RWPE1 (cell line): ENCODE measurements at regions not wholly inside any gene's neighbourhood (a gene's known extent, or its start where the extent isn't known, plus 50 kb on each side); places are given as distances from the start of the nearest gene placed in this dataset.

Source experiments
- CTCF ChIA-PET: fragments of 350-600 bp; sonication (Branson Sonifier 250); formaldehyde crosslinking; extraction: SDS; loops from one replicate; lab custom pipeline; 2021; lab: Yijun Ruan, JAX
- POLR2A ChIA-PET: fragments of 400-600 bp; formaldehyde crosslinking; extraction: SDS; loops from one replicate; lab custom pipeline; 2020; ENCODE audit warnings: antibody characterized with exemption; ENCODE audit not compliant: low non-redundant PET; lab: Yijun Ruan, JAX
- DNase-seq: peaks from one replicate; pipeline ENCODE4 v3.0.0; 2012; ENCODE audit warnings: low spot score
- H3K27ac ChIP-seq: fragments of 450-650 bp; 2 replicates; pipeline ENCODE4 v1.5.1; 2017
- TF ChIP-seq, protein P1 (sequence below): fragments of 450-650 bp; conservative IDR thresholded peaks from 2 replicates; pipeline ENCODE4 v1.5.1; 2017; ENCODE audit warnings: low read depth, mild to moderate bottlenecking

GRCh38 chr4:31417040-31417439 is 696.9 kb downstream of the PCDH7 start:
- no peak for DNase-seq
- ChIA-PET CTCF (no interaction called here), POLR2A (no interaction called here)
- TF ChIP-seq, protein P1, sequence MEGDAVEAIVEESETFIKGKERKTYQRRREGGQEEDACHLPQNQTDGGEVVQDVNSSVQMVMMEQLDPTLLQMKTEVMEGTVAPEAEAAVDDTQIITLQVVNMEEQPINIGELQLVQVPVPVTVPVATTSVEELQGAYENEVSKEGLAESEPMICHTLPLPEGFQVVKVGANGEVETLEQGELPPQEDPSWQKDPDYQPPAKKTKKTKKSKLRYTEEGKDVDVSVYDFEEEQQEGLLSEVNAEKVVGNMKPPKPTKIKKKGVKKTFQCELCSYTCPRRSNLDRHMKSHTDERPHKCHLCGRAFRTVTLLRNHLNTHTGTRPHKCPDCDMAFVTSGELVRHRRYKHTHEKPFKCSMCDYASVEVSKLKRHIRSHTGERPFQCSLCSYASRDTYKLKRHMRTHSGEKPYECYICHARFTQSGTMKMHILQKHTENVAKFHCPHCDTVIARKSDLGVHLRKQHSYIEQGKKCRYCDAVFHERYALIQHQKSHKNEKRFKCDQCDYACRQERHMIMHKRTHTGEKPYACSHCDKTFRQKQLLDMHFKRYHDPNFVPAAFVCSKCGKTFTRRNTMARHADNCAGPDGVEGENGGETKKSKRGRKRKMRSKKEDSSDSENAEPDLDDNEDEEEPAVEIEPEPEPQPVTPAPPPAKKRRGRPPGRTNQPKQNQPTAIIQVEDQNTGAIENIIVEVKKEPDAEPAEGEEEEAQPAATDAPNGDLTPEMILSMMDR = no peak
- H3K27ac ChIP-seq = no peak overlapping the region

DNA sequence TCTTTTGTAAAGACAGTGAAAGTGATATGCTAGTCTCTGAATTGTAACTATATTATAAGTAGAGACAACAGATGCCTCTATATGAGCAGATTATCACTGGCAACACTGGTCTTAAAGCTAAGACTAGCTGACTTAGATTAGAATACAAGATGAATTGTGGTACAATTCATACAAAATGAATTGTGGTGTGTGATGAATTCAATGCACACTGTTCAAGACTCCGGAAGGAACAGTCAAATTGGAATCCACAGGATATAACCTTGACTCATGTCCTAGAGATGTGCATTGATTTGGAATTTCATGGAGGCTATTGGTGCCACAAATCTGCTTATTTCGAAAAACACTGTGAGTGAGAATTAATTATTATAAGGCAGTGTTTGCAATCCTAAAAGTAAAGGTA is 701.8 kb downstream of the PCDH7 start:
- POLR2A ChIA-PET = no interaction called here
- CTCF ChIA-PET = no interaction called here
- TF ChIP-seq, protein P1 = no peak
- H3K27ac ChIP-seq = no peak overlapping the region
- no peak for DNase-seq

DNA sequence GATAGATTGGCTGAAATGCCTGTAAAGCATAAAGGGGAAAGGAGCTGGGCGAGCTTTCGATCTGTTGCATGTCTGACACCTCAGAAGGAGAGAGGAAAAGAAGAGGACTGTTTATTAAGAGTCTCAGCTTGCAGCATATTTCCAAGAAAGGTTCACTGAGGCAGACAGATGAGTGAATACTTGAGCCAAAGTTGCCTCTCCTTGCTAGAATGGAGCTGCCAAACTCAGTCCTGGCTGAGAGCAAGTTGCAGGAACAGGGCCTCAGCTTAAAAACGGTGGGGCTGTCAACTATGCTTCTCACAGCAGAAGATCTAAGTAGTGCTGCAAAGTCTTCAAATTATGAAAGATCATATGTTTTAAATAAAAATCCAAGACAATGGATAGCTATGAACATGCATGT is 707.5 kb downstream of the PCDH7 start:
- CTCF ChIA-PET = interaction anchor here (0.7 kb wide), 1 partner anchor 294 kb away, joined by 4 read pairs; no protein-coding TSS in a partner anchor
- TF ChIP-seq, protein P1 = no peak
- H3K27ac ChIP-seq = no peak overlapping the region
- POLR2A ChIA-PET = no interaction called here
- DNase-seq = no peak

DNA sequence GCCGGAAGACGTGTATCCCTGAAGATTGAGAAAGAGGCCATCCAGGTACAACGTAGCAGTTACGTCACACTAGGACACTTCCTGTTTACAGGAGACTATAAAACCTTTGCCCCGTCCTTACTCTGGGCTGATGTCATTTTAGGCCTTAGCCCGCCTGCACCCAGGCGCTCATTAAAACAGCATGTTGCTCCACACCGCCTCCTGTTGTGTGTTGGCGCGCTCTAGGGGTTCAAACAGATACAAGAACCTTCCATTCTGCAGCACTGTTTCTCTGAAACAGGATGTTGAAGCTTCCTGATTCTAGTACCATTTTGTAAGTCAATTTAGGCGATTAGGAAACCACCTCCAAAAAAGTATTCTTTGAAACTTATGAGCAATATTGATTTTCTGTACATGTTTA is 722.1 kb downstream of the PCDH7 start:
- DNase-seq = no peak
- H3K27ac ChIP-seq = no peak overlapping the region
- ChIA-PET POLR2A (no interaction called here), CTCF (no interaction called here)
- TF ChIP-seq, protein P1 = no peak

- POLR2A ChIA-PET = no interaction called here
- TF ChIP-seq, protein P1 = no peak
- CTCF ChIA-PET = interaction anchor here (0.6 kb wide), 1 partner anchor 828 kb away, joined by 3 read pairs; no protein-coding TSS in a partner anchor
Measured at GRCh38 chr4:31445526-31445925, 725.4 kb downstream of the PCDH7 start.

GRCh38 chr4:31455612-31456011 is 735.4 kb downstream of the PCDH7 start:
- DNase-seq = no peak
- POLR2A ChIA-PET = no interaction called here
- CTCF ChIA-PET = no interaction called here

More at GRCh38 chr4:31445526-31445925, 725.4 kb downstream of the PCDH7 start:
- H3K27ac ChIP-seq = no peak overlapping the region
- DNase-seq = no peak

More at GRCh38 chr4:31455612-31456011, 735.4 kb downstream of the PCDH7 start:
- TF ChIP-seq, protein P1 = no peak
- H3K27ac ChIP-seq = no peak overlapping the region
